AG04450 (cell line): ENCODE measurements at regions not wholly inside any gene's neighbourhood (a gene's known extent, or its start where the extent isn't known, plus 50 kb on each side); places are given as distances from the start of the nearest gene placed in this dataset.

Experiments used
- CTCF ChIA-PET: fragments of 300-600, 350-600 bp; formaldehyde crosslinking; extraction: SDS; loops from one replicate; lab custom pipeline; 2022; ENCODE audit warnings: antibody characterized with exemption, inconsistent platforms; lab: Charles Lee
- POLR2A ChIA-PET: fragments of 350-600 bp; formaldehyde crosslinking; extraction: SDS; loops from one replicate; lab custom pipeline; 2021; ENCODE audit warnings: antibody characterized with exemption, inconsistent platforms; lab: Yijun Ruan, JAX
- DNase-seq: peaks from one replicate; pipeline ENCODE4 v3.0.0-alpha.2; 2011; ENCODE audit warnings: low read depth, low spot score
- H3K27ac ChIP-seq: one replicate; pipeline ENCODE4 v1.5.1; 2012; ENCODE audit warnings: low read depth, low read length, control low read depth
- H3K27me3 ChIP-seq: one replicate; pipeline ENCODE4 v1.6.0; 2012; ENCODE audit warnings: low read length; ENCODE audit not compliant: control insufficient read depth, insufficient read depth
- H3K4me3 ChIP-seq: 2 replicates; pipeline ENCODE4 v1.5.1; 2011; ENCODE audit warnings: mild to moderate bottlenecking, low read depth, low read length, control low read depth
- H3K9me3 ChIP-seq: 2 replicates; pipeline ENCODE4 v1.5.1; 2012; ENCODE audit warnings: low read length; ENCODE audit not compliant: control insufficient read depth, insufficient read depth
- TF ChIP-seq, protein P1 (sequence below): IDR thresholded peaks from 2 replicates; pipeline ENCODE4 v1.5.1; 2011; ENCODE audit warnings: low read depth, low read length, control low read depth, inconsistent platforms

DNA sequence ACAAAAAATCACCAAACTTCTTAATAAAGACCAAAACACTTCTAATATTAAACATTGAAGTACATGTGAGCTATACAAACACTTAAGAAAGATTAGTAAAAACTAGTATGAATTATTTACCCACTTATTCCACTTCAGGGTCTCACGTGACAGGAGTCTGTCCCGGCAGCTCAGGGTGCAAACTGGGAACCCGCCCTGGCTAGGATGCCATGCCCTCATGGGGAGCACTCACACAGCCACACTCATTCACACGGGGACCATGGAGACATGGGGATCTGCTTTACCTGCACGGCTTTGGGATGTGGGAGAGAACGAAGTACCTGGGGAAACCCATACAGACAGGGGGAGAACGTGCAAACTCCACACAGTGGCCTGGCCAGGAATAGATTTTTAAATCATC is 179.3 kb upstream of the UBE3A start:
- H3K9me3 ChIP-seq: no peaks in the 10 kb centered on the region
- TF ChIP-seq, protein P1, sequence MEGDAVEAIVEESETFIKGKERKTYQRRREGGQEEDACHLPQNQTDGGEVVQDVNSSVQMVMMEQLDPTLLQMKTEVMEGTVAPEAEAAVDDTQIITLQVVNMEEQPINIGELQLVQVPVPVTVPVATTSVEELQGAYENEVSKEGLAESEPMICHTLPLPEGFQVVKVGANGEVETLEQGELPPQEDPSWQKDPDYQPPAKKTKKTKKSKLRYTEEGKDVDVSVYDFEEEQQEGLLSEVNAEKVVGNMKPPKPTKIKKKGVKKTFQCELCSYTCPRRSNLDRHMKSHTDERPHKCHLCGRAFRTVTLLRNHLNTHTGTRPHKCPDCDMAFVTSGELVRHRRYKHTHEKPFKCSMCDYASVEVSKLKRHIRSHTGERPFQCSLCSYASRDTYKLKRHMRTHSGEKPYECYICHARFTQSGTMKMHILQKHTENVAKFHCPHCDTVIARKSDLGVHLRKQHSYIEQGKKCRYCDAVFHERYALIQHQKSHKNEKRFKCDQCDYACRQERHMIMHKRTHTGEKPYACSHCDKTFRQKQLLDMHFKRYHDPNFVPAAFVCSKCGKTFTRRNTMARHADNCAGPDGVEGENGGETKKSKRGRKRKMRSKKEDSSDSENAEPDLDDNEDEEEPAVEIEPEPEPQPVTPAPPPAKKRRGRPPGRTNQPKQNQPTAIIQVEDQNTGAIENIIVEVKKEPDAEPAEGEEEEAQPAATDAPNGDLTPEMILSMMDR: no peak
- no peak overlapping the region for H3K27ac ChIP-seq
- DNase-seq: no peak
- H3K27me3 ChIP-seq: no peaks in the 10 kb centered on the region
- POLR2A ChIA-PET: no interaction called here
- CTCF ChIA-PET: no interaction called here
- H3K4me3 ChIP-seq: no peak overlapping the region

DNA sequence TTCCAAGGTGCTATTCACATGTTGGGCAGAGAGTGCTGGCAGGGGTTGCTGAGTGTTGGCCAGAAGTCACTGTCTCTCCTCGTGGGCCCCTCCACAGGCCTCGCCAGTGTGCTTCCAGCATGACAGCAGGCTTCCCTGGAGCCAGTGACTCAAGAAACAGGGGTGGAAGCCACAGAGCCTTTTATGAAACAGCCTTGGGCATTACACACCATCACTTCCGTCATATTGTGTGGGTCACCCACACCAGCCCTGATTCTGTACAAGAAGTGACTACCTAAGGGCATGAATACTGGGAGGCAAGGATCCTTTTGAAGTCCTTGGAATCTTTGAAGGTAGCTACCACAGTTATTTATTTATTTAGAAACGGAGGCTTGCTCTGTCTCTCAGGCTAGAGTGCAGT is 177.6 kb upstream of the UBE3A start:
- Histone ChIP-seq H3K4me3 (no peak overlapping the region), H3K9me3 (no peaks in the 10 kb centered on the region), H3K27me3 (no peaks in the 10 kb centered on the region), H3K27ac (no peak overlapping the region)
- ChIA-PET CTCF (no interaction called here), POLR2A (no interaction called here)
- DNase-seq: no peak
- TF ChIP-seq, protein P1: no peak

DNA sequence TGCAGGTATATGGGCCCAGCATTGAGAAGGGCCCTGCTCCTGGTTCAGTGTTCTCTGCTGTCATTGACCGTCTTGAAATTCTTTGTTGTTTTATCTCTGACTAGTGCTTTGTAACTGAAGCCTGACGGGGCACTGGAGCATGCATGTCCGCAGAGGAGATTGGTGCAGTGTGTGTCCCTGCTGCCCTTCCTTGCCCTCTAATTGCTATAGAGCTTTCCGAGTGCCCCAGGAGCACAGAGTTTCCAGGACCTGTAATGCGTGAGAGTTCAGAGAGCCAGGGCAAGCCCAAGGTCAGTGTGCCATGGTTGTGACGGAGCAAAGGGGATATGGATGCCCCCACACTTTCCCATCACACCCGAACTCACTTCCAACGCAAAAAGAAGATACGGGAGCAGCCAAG is 174.3 kb upstream of the UBE3A start:
- TF ChIP-seq, protein P1: no peak
- DNase-seq: no peak
- no peak overlapping the region for H3K27ac ChIP-seq
- H3K4me3 ChIP-seq: no peak overlapping the region
- H3K9me3 ChIP-seq: no peaks in the 10 kb centered on the region
- CTCF ChIA-PET: no interaction called here
- POLR2A ChIA-PET: no interaction called here
- no peaks in the 10 kb centered on the region for H3K27me3 ChIP-seq

DNA sequence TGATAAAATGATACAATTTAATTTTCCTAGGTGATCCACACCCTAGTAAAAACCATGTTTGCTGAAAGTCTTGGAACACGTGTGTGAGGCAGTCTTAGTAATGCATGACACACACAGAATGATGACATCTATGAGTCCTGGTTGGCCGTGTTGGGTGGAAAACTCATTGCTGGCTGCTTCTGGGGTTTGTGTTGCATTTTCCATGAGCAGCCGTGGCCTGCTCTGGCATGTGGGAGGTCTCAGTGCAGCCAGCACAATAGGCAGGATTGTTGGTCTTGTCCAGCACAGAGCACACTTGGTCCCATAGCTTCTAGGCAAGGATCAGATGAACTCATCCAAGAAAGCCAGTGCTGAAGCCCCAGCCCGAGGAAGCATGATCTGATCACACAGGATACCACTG is 172.8 kb upstream of the UBE3A start:
- TF ChIP-seq, protein P1: no peak
- Histone ChIP-seq H3K9me3 (no peaks in the 10 kb centered on the region), H3K4me3 (no peak overlapping the region), H3K27ac (no peak overlapping the region), H3K27me3 (no peaks in the 10 kb centered on the region)
- POLR2A ChIA-PET: no interaction called here
- CTCF ChIA-PET: no interaction called here
- DNase-seq: no peak

DNA sequence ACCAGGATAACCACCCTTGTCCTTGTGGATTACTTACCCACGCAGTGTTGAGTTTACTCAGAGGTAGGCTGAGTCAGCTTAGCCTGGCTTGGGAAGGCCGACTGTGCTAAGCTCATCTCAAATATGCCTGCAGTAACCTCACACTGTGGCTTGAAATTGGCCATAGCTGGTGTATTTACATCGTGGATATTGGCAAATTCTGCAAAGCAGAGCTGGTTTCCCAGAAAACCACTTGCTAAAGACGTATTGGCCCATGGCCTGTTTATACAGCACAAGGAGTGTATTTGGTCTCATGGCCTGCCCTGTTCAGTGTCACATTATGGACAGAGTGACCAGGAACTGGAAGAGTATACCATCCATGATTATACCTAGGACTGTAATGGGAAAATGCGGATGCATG is 170.5 kb upstream of the UBE3A start:
- Histone ChIP-seq H3K4me3 (no peak overlapping the region), H3K27me3 (no peaks in the 10 kb centered on the region), H3K9me3 (no peaks in the 10 kb centered on the region), H3K27ac (no peak overlapping the region)
- TF ChIP-seq, protein P1: no peak
- POLR2A ChIA-PET: no interaction called here
- CTCF ChIA-PET: interaction anchor here (0.8 kb wide), 1 partner anchor 324 kb away, joined by 3 read pairs; no protein-coding TSS in a partner anchor
- DNase-seq: no peak
